HG02610 (cell line): ENCODE measurements at regions not wholly inside any gene's neighbourhood (a gene's known extent, or its start where the extent isn't known, plus 50 kb on each side); places are given as distances from the start of the nearest gene placed in this dataset.
"Not testable (repeated sequence)": the region's sequence is repeated elsewhere in the genome, so short reads cannot be mapped to it uniquely, and the experiment has no call there.

Source experiments
- ATAC-seq: cut with Tn5 transposase; IDR thresholded peaks from one replicate; pipeline ENCODE4 v1.9.1; 2021; ENCODE audit warnings: mild to moderate bottlenecking, moderate library complexity; ENCODE audit not compliant: unreplicated experiment

GRCh38 chr10:45520476-45520875, 146.5 kb downstream of the ALOX5 start:
- ATAC-seq: no peak

- no peak for ATAC-seq
Measured at GRCh38 chr10:45518741-45519140, 144.7 kb downstream of the ALOX5 start.

DNA sequence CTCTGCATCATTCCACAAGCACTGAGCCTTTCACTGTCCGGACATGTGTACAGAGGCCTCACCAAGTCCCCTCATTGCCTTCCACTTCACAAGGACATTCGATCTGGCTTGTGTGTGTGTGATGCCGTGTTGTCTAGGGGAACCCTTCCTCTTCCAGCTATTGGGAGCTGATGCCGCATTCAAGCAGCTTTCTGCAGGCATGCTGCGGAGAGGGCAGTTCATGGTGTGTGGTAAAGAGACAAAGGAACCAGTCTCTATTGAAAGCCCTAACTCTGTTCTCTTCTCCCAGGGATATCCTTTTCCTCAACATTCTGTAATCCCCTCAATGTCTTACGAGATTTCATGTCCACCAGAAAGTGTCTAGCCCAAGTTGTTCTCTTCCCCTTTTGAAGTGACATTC, 141.6 kb downstream of the ALOX5 start:
- no peak for ATAC-seq

GRCh38 chr10:45514291-45515270, 140.6 kb downstream of the ALOX5 start:
- ATAC-seq: no peak

GRCh38 chr10:45513551-45513950, 139.5 kb downstream of the ALOX5 start:
- no peak for ATAC-seq

GRCh38 chr10:45511926-45512325, 137.9 kb downstream of the ALOX5 start:
- ATAC-seq: not testable (repeated sequence)

- no peak for ATAC-seq
Measured at GRCh38 chr10:45509491-45509890, 135.5 kb downstream of the ALOX5 start.

- no peak for ATAC-seq
Measured at GRCh38 chr10:45505311-45505710, 131.3 kb downstream of the ALOX5 start.

DNA sequence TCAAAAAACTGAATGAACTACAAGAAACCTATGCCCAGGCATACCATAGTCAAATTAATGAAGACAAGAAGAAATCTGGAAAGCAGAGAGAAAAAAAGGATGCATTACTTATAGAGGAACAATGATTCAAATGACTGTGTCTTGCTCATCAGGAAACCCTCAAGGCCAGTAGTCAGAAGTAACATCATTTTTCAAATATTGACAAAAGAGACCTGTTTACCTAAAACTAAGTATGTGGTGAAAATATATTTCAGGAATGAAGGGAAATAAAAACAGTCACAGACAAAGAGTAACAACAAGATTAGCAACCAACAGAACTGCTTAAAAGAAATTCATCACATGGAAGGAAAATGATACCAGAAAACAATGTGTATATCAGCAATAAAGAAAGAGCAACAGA, 128.4 kb downstream of the ALOX5 start:
- ATAC-seq: no peak

- ATAC-seq: no peak
Measured at GRCh38 chr10:45501791-45502190, 127.8 kb downstream of the ALOX5 start.

DNA sequence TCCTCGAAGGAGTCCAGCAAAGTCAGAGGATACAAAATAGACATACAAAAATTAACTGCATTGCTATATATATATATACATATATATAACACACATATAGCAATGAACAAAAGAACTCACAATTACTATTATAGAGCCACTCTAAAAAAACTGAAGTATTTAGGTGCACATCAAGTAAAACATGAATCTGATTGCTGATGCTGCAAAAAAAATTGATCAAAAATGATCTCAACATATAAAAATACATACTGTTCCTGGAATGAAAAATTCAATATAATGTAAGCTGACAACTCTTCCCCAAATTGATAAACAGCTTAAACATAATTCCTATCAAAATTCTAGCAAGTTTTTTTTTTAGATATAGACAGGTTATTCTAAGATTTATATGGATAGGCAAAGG, 126.8 kb downstream of the ALOX5 start:
- no peak for ATAC-seq

DNA sequence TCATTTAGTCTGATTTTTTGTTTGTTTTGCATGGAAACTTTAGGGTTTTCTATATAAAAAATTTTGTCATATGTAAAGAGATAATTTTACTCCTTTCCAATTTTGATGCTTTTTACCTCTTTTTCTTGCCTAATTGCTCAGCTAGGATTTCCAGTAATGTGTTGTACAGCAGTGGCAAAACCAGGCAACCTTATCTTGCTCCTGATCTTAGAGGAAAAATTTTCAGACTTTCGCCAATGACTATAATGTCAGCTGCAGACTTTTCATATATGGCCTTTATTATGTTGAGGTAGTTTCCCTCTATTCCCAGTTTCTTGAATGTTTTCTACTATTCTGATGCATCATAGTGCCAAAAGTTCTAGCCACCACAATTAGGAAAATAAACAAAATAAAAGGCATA, 126.3 kb downstream of the ALOX5 start:
- no peak for ATAC-seq

GRCh38 chr10:45495438-45496152, 121.6 kb downstream of the ALOX5 start:
- ATAC-seq: no peak
